Large intestine (tissue), 3 donors: ENCODE measurements at regions not wholly inside any gene's neighbourhood (a gene's known extent, or its start where the extent isn't known, plus 50 kb on each side); places are given as distances from the start of the nearest gene placed in this dataset.
A peak's percentile ranks its signal among the peaks of the same experiment; 100 is the strongest.
"Not testable (repeated sequence)": the region's sequence is repeated elsewhere in the genome, so short reads cannot be mapped to it uniquely, and the experiment has no call there.

Source experiments
- DNase-seq, 2 donors: peaks; one replicate each; pipeline versions ENCODE4 v3.0.0 to v3.0.0-alpha.2; 2013
- H3K27ac ChIP-seq: one replicate; pipeline ENCODE4 v1.5.1; 2013; ENCODE audit warnings: low read length
- H3K27me3 ChIP-seq: 2 replicates; pipeline ENCODE4 v1.6.1; 2013; ENCODE audit warnings: low read length; ENCODE audit not compliant: control insufficient read depth, insufficient read depth
- H3K36me3 ChIP-seq: 2 replicates; pipeline ENCODE4 v1.6.1; 2013; ENCODE audit warnings: low read length; ENCODE audit not compliant: control insufficient read depth, insufficient read depth
- H3K4me1 ChIP-seq: one replicate; pipeline ENCODE4 v1.6.1; 2013; ENCODE audit warnings: low read length; ENCODE audit not compliant: control insufficient read depth, insufficient read depth
- H3K4me3 ChIP-seq: one replicate; pipeline ENCODE4 v1.5.1; 2013; ENCODE audit warnings: low read length
- H3K9me3 ChIP-seq: one replicate; pipeline ENCODE4 v1.6.1; 2013; ENCODE audit warnings: mild to moderate bottlenecking, low read depth, low read length, moderate library complexity; ENCODE audit not compliant: control insufficient read depth
- WGBS: methylation state at CpG from one replicate; pipeline ENCODE4 v1.1.5; 2013; ENCODE audit warnings: low lambda C conversion rate; ENCODE audit not compliant: insufficient coverage; 5-methylcytosine and 5-hydroxymethylcytosine counted together

DNA sequence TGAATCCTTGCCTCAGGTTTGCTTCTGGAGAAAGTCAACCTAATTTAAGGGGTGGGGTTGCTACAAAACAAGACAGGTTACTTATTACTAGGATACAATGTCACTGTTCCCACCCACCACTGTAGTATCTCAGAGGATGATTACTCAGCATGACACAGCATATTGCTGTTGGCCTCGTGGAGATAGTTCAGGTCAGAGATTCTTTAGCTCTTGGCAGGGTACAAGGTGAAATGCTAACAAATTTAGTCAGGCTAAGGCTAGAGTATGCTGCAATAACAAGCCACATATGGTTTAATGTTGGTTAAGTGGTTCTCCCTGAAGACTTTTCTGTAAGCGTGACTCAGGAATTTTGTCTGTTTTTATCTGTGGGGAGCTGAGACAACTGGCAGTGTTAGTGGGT is 161.8 kb downstream of the EDEM1 start:
- Histone ChIP-seq H3K27me3 (no peaks in the 10 kb centered on the region), H3K9me3 (no peaks in the 10 kb centered on the region), H3K4me3 (no peak overlapping the region), H3K4me1 (no peaks in the 10 kb centered on the region), H3K27ac (no peak overlapping the region), H3K36me3 (no peaks in the 10 kb centered on the region)
- WGBS, result no CpG with 5 or more reads among the region's 2 CpGs
- DNase-seq, result no peak

DNA sequence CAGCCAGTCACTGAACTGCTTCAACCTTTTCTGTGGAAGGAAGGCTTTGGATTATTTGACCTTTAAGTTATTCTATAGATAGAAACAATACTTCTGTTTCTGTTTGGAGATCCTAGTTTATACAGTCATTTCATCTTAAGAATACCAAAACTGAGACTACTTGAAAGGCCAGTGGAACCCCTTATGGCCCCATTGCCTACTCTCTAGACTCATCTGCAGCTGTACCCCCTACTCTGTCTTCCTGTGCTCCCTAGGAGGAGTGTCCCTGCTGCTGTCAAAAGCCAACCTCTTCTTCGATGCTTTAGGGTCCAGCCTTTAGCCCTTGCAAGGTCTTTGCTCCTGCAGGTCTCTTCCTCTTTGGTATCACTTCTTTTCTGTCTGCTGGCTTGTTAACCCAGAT is 169.6 kb downstream of the EDEM1 start:
- Histone ChIP-seq H3K4me1 (no peaks in the 10 kb centered on the region), H3K27me3 (no peaks in the 10 kb centered on the region), H3K4me3 (no peak overlapping the region), H3K9me3 (peaks cover 3% of the 10 kb centered on the region), H3K36me3 (no peaks in the 10 kb centered on the region), H3K27ac (no peak overlapping the region)
- DNase-seq, result no peak
- WGBS, result no CpG with 5 or more reads among the region's 1 CpG

DNA sequence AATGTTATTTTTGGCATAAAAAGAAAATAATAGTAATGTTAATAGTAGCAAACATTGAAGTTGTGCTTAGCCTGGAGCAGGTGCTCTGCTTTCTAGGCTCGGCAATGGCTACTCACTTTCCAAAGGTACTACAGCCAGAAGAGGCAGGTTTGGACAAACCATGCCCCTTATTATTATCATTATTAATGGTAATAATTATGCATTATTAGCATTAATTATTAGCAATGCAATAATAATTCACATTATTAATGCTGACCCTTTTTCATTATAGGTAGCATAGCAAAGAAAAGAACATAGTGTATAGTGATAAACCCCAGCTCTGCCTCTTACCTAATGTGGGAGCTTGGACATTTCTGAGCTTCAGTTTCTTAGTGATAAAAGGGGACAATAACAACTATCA is 171.4 kb downstream of the EDEM1 start:
- Histone ChIP-seq H3K4me1 (no peaks in the 10 kb centered on the region), H3K4me3 (no peak overlapping the region), H3K27me3 (no peaks in the 10 kb centered on the region), H3K27ac (no peak overlapping the region), H3K36me3 (no peaks in the 10 kb centered on the region), H3K9me3 (peaks cover 3% of the 10 kb centered on the region)
- WGBS, result 100% methylated on average over 1 of the region's 1 CpG
- DNase-seq, result no peak

DNA sequence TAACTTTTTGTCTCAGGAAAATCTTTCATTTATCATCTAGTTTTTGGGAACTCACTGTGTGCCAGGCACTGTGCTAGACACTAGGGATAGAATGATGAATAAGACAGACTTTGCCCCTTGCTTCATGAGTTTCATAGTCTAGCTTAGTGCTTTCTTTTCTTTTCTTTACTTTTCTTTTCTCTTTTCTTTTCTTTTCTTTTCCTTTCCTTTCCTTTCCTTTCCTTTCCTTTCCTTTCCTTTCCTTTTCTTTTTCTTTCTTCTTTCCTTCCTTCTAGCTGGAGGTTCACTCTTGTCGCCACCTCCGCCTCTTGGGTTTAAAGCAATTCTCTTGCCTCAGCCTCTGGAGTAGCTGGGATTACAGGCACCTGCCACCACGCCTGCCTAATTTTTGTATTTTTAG is 172.9 kb downstream of the EDEM1 start:
- no peak overlapping the region for H3K27ac ChIP-seq
- no peaks in the 10 kb centered on the region for H3K27me3 ChIP-seq
- no peak for DNase-seq
- H3K4me3 ChIP-seq, result no peak overlapping the region
- H3K36me3 ChIP-seq, result no peaks in the 10 kb centered on the region
- H3K9me3 ChIP-seq, result peaks cover 3% of the 10 kb centered on the region
- no CpG with 5 or more reads among the region's 3 CpGs for WGBS
- no peaks in the 10 kb centered on the region for H3K4me1 ChIP-seq

DNA sequence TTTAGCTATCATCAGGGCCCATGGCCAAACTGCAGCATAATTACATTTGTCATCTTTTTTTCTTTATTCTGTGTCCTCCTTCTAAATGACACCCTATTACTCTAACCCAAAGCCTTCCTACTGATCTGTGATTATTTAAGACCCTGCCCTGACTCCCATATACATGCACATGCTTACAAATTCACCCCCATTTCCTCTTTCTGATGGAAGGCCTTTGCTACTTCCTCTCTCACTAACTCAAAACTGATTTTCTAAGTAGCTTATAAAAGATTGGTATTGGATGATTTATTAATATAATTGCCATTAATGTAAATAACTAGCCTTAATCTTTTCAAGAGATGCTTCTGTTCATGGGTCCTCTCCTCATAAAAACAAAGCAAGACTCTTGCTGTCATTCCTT is 179.2 kb downstream of the EDEM1 start:
- H3K4me3 ChIP-seq, result no peak overlapping the region
- no peaks in the 10 kb centered on the region for H3K9me3 ChIP-seq
- no peaks in the 10 kb centered on the region for H3K4me1 ChIP-seq
- no peak for DNase-seq
- H3K27me3 ChIP-seq, result no peaks in the 10 kb centered on the region
- no peaks in the 10 kb centered on the region for H3K36me3 ChIP-seq
- no peak overlapping the region for H3K27ac ChIP-seq

DNA sequence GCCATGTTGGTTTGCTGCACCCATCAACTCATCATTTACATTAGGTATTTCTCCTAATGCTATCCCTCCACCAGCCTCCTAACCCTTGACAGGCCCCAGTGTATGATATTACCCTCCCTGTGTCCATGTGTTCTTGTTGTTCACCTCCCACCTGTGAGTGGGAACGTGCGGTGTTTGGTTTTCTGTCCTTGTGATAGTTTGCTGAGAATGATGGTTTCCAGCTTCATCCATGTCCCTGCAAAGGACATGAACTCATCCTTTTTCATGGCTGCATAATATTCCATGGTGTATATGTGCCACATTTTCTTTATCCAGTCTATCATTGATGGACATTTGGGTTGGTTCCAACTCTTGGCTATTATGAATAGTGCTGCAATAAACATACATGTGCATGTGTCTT is 184.0 kb downstream of the EDEM1 start:
- H3K4me3 ChIP-seq, H3K9me3 ChIP-seq, H3K27me3 ChIP-seq, H3K27ac ChIP-seq, DNase-seq, H3K36me3 ChIP-seq, H3K4me1 ChIP-seq: not testable (repeated sequence)
- no CpG with 5 or more reads among the region's 2 CpGs for WGBS

DNA sequence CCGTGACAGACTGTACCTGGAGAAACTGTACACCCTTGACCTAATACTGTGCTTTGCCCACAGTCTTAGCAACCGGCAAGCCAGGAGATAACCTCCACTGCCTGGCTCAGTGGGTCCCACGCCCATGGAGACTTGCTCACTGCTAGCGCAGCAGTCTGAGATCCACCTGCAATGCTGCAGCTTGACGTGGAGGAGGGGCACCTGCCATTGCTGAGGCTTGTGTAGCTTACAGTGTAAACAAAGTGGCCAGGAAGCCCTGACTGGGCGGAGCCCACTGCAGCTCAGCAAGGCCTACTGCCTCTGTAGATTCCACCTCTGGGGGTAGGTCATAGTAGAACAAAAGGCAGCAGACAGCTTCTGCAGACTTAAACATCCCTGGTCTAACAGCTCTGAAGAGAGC is 189.3 kb downstream of the EDEM1 start:
- Histone ChIP-seq H3K4me1 (no peaks in the 10 kb centered on the region), H3K27me3 (no peaks in the 10 kb centered on the region), H3K4me3 (no peak overlapping the region), H3K27ac (no peak overlapping the region), H3K9me3 (no peaks in the 10 kb centered on the region), H3K36me3 (no peaks in the 10 kb centered on the region)
- DNase-seq, result peak; percentile 4 to 35
- WGBS, result no CpG with 5 or more reads among the region's 6 CpGs

DNA sequence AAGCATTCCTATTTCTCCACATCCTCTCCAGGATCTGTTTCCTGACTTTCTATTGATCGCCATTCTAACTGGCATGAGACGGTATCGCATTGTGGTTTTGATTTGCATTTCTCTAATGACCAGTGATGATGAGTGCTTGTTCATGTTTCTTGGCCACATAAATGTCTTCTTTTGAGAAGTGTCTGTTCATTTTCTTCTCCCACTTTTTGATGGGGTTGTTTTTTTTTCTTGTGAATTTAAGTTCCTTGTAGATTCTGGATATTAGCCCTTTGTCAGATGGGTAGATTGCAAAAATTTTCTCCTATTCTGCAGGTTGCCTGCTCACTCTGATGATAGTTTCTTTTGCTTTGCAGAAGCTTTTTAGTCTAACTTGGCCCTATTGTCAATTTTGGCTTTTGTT is 191.8 kb downstream of the EDEM1 start:
- H3K4me1 ChIP-seq, H3K27me3 ChIP-seq, H3K4me3 ChIP-seq, H3K27ac ChIP-seq, H3K9me3 ChIP-seq, H3K36me3 ChIP-seq, DNase-seq: not testable (repeated sequence)
- no CpG with 5 or more reads among the region's 3 CpGs for WGBS

DNA sequence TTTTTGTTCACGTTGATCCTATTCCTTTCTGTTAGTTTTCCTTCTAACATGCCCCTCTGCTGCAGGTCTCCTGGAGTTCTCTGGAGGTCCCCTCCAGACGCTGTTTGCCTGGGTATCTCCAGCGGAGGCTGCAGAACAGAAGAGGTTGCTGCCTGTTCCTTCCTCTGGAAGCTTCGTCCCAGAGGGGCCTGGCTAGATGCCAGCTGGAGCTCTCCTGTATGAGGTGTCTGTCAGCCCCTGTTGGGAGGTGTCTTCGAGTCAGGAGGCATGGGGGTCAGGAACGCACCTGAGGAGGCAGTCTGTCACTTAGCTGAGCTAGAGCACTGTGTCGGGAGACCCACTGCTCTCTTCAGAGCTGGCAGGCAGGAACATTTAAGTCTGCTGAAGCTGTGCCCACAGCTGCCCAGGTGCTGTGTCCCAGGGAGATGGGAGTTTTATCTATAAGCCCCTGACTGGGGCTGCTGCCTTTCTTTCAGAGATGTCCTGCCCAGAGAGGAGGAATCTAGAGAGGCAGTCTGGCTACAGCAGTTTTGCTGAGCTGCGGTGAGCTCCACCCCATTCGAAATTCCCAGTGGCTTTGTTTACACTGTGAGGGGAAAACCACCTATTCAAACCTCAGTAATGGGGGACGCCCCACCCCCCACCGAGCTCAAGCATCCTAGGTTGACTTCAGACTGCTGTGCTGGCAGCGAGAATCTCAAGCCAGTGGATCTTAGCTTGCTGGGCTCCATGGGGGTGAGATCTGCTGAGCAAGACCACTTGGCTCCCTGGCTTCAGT is 196.2 kb downstream of the EDEM1 start:
- not testable (repeated sequence) for H3K9me3 ChIP-seq, H3K27me3 ChIP-seq, H3K4me1 ChIP-seq, H3K27ac ChIP-seq, H3K4me3 ChIP-seq, H3K36me3 ChIP-seq, DNase-seq
- whole genome bisulfite sequencing, result no CpG with 5 or more reads among the region's 12 CpGs

DNA sequence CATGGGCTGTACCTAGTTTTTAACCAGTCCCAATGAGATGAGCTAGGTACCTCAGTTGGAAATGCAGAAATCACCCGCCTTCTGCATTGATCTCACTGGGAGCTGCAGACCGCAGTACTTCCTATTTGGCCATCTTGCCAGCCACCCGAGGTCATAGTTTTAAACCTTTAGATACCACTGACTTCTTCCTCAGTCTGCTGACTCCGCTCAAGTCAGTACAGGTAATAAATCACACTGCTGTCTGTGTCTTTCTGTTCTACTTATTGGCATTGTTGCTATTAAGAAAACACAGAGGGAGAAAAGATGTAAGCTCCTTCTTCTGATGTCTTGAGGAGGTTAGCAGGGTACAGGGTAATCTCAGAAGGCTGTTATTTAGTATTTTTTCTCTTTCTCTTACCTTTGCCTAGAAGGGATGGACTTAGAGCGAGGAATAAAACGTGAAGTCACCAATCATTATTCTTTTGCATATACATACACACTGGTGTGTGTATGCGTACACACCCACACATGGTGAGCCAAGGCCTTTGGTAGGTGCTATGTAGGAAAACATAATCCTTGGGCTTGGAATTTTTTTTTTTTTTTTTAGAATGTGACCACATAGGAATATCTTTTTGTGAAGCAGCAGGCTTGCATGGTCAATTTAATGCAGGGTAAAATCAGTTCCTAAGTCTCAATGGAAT is 197.2 kb downstream of the EDEM1 start:
- no peak overlapping the region for H3K27ac ChIP-seq
- no peaks in the 10 kb centered on the region for H3K9me3 ChIP-seq
- no peaks in the 10 kb centered on the region for H3K27me3 ChIP-seq
- H3K36me3 ChIP-seq, result no peaks in the 10 kb centered on the region
- H3K4me1 ChIP-seq, result no peaks in the 10 kb centered on the region
- H3K4me3 ChIP-seq, result no peak overlapping the region
- WGBS, result no CpG with 5 or more reads among the region's 7 CpGs
- no peak for DNase-seq

DNA sequence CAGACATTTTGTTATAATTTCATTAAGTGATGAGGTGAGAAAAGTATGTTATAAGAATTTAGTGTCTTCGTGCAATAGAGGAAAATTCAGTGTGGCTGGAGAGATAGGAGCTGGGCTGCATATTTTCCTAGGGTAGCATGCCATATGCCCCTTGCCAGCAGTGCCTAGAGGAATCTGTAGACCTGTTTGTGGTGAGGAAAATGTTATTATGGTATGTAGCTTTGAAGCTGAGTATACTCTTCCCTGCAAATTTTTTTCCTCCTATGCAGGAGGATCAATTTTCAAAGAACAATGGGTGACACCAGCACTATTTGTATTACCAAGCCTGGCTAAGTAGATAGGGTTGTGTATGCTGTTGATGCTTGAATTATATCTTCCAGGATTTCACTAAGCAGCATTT is 200.6 kb downstream of the EDEM1 start:
- H3K27ac ChIP-seq, result no peak overlapping the region
- H3K4me3 ChIP-seq, result no peak overlapping the region
- no peaks in the 10 kb centered on the region for H3K9me3 ChIP-seq
- WGBS, result no CpG with 5 or more reads among the region's 1 CpG
- DNase-seq, result no peak
- no peaks in the 10 kb centered on the region for H3K27me3 ChIP-seq
- H3K36me3 ChIP-seq, result no peaks in the 10 kb centered on the region
- H3K4me1 ChIP-seq, result no peaks in the 10 kb centered on the region
